GM19395 (cell line): ENCODE measurements at regions not wholly inside any gene's neighbourhood (a gene's known extent, or its start where the extent isn't known, plus 50 kb on each side); places are given as distances from the start of the nearest gene placed in this dataset.
"Not testable (repeated sequence)": the region's sequence is repeated elsewhere in the genome, so short reads cannot be mapped to it uniquely, and the experiment has no call there.

Source experiments
- ATAC-seq: cut with Tn5 transposase; IDR thresholded peaks from one replicate; pipeline ENCODE4 v1.9.1; 2021; ENCODE audit warnings: mild to moderate bottlenecking, moderate library complexity; ENCODE audit not compliant: unreplicated experiment

- no peak for ATAC-seq
Observed at GRCh38 chr5:158522776-158523175, 576.9 kb downstream of the EBF1 start.

GRCh38 chr5:158521995-158522394, 577.7 kb downstream of the EBF1 start:
- ATAC-seq, result no peak

GRCh38 chr5:158519433-158520021, 580.2 kb downstream of the EBF1 start:
- no peak for ATAC-seq

- ATAC-seq, result no peak
Observed at GRCh38 chr5:158516521-158516920, 583.2 kb downstream of the EBF1 start.

GRCh38 chr5:158514986-158515359, 584.7 kb downstream of the EBF1 start:
- ATAC-seq, result no peak

GRCh38 chr5:158514319-158514985, 585.3 kb downstream of the EBF1 start:
- ATAC-seq, result no peak

GRCh38 chr5:158513490-158514318, 586.0 kb downstream of the EBF1 start:
- ATAC-seq, result no peak

GRCh38 chr5:158511454-158511853, 588.3 kb downstream of the EBF1 start:
- ATAC-seq, result peak; percentile 89

- ATAC-seq, result no peak
Observed at GRCh38 chr5:158510479-158510878, 589.2 kb downstream of the EBF1 start.

- ATAC-seq, result no peak
Observed at GRCh38 chr5:158506648-158507047, 593.1 kb downstream of the EBF1 start.

GRCh38 chr5:158502686-158503085, 597.0 kb downstream of the EBF1 start:
- ATAC-seq, result no peak

GRCh38 chr5:158499892-158500418, 599.8 kb downstream of the EBF1 start:
- ATAC-seq, result no peak

- ATAC-seq, result no peak
Observed at GRCh38 chr5:158499075-158499891, 600.4 kb downstream of the EBF1 start.

GRCh38 chr5:158496624-158497023, 603.1 kb downstream of the EBF1 start:
- no peak for ATAC-seq

- ATAC-seq, result no peak
Observed at GRCh38 chr5:158494541-158494940, 605.2 kb downstream of the EBF1 start.

GRCh38 chr5:158494044-158494443, 605.7 kb downstream of the EBF1 start:
- ATAC-seq, result not testable (repeated sequence)

- no peak for ATAC-seq
Observed at GRCh38 chr5:158492841-158493242, 606.9 kb downstream of the EBF1 start.

- no peak for ATAC-seq
Observed at GRCh38 chr5:158492136-158492535, 607.6 kb downstream of the EBF1 start.

- ATAC-seq, result no peak
Observed at GRCh38 chr5:158487664-158488063, 612.1 kb downstream of the EBF1 start.

- ATAC-seq, result no peak
Observed at GRCh38 chr5:158487156-158487555, 612.6 kb downstream of the EBF1 start.

- ATAC-seq, result no peak
Observed at GRCh38 chr5:158486566-158486965, 613.1 kb downstream of the EBF1 start.
